HepG2 (cell line): ENCODE measurements at regions not wholly inside any gene's neighbourhood (a gene's known extent, or its start where the extent isn't known, plus 50 kb on each side); places are given as distances from the start of the nearest gene placed in this dataset.

Source experiments
- ATAC-seq: fragments of 200-7000 bp; cut with Tn5 transposase; 3 replicates; pipeline ENCODE4 v1.9.1; 2020; ENCODE audit warnings: mild to moderate bottlenecking, moderate library complexity
- BruUV-seq: library from RNA; stranded (reverse); fragments of 400-500 nt; replicated peaks from 2 replicates; lab custom pipeline; 2021; lab: Mats Ljungman, UMichigan
- CTCF ChIA-PET: fragments of 300-600 bp; formaldehyde crosslinking; extraction: SDS; loops from one replicate; lab custom pipeline; 2021; ENCODE audit warnings: low total read pairs, inconsistent platforms, low intra/inter-chr PET ratio; lab: Yijun Ruan, JAX
- POLR2A ChIA-PET: fragments of 350-600 bp; sonication (Branson Sonifier 250); formaldehyde crosslinking; loops from one replicate; lab custom pipeline; 2020; ENCODE audit warnings: antibody characterized with exemption, inconsistent platforms; lab: Yijun Ruan, JAX
- DNase-seq: peaks from one replicate; pipeline ENCODE4 v3.0.0-alpha.2; 2015; ENCODE audit warnings: low spot score
- FAIRE-seq: peaks from 3 replicates; lab custom pipeline; 2011; peaks lifted over from hg19 to GRCh38; lab: Jason Lieb, UNC
- H2AFZ ChIP-seq: one replicate; pipeline ENCODE4 v1.6.1; 2011; ENCODE audit warnings: low read length, inconsistent platforms
- H3K27ac ChIP-seq: fragments of 300-600 bp; 3 replicates; pipeline ENCODE4 v1.8.0; 2011; ENCODE audit warnings: mixed run types, mild to moderate bottlenecking, mixed read lengths, low read length, inconsistent platforms; ENCODE audit not compliant: insufficient read depth; ENCODE audit errors: extremely low read length
- H3K27me3 ChIP-seq, 2 experiments: fragments of 200-600 bp in 1 of 2; 2 replicates in 1 of 2; 3 replicates in 1 of 2; pipeline versions ENCODE4 v1.6.0 to v1.8.0; 2011; ENCODE audit warnings: low read length in 2 of 2, mild to moderate bottlenecking in 2 of 2, moderate library complexity in 2 of 2, inconsistent platforms in 1 of 2; ENCODE audit not compliant: insufficient read depth in 2 of 2, control insufficient read depth in 1 of 2
- H3K36me3 ChIP-seq, 2 experiments: fragments of 200-600 bp in 1 of 2; replicated peaks in 1 of 2; 2 replicates in 1 of 2; 3 replicates in 1 of 2; pipeline versions ENCODE4 v1.5.1 to v1.8.0; 2011; ENCODE audit warnings: low read length in 2 of 2, inconsistent platforms in 1 of 2; ENCODE audit not compliant: insufficient read depth in 2 of 2, control insufficient read depth in 1 of 2
- H3K4me1 ChIP-seq: 2 replicates; pipeline ENCODE4 v1.5.1; 2012; ENCODE audit warnings: low read length, inconsistent platforms; ENCODE audit not compliant: insufficient read depth
- H3K4me2 ChIP-seq: 2 replicates; pipeline ENCODE4 v1.6.0; 2011; ENCODE audit warnings: low read depth, low read length, inconsistent platforms
- H3K4me3 ChIP-seq, 3 experiments: fragments of 200-600 bp in 1 of 3; sonication (generic), shearing (Covaris generic) in 1 of 3; replicated peaks in 1 of 3; 2 replicates each; pipeline ENCODE4 v1.5.1; 2011 to 2016; ENCODE audit warnings: low read length in 3 of 3, inconsistent platforms in 2 of 3, low read depth in 2 of 3, mild to moderate bottlenecking in 2 of 3, control low read depth in 1 of 3, mixed read lengths in 1 of 3; ENCODE audit not compliant: insufficient read depth in 1 of 3
- H3K79me2 ChIP-seq: one replicate; pipeline ENCODE4 v1.6.1; 2011; ENCODE audit warnings: low read length, inconsistent platforms; ENCODE audit not compliant: insufficient read depth
- H3K9ac ChIP-seq: 2 replicates; pipeline ENCODE4 v1.6.0; 2011; ENCODE audit warnings: mild to moderate bottlenecking, low read depth, low read length, inconsistent platforms; ENCODE audit not compliant: insufficient read depth
- H3K9me3 ChIP-seq: 2 replicates; pipeline ENCODE4 v1.5.1; 2012; ENCODE audit warnings: mild to moderate bottlenecking, low read length
- H4K20me1 ChIP-seq: 2 replicates; pipeline ENCODE4 v1.6.0; 2011; ENCODE audit warnings: inconsistent platforms, mild to moderate bottlenecking, low read length, moderate library complexity; ENCODE audit not compliant: insufficient read depth
- BATF2 ChIP-seq: sonication (generic); formaldehyde crosslinking; IDR thresholded peaks from 2 replicates; pipeline ENCODE4 v1.8.0; 2022; ENCODE audit warnings: mild to moderate bottlenecking, missing genetic modification reagents, moderate library complexity
- ELF4 ChIP-seq: sonication (generic); formaldehyde crosslinking; IDR thresholded peaks from 2 replicates; pipeline ENCODE4 v1.5.0; 2020; ENCODE audit warnings: missing genetic modification reagents, mild to moderate bottlenecking, moderate library complexity, borderline replicate concordance
- FOXP4 ChIP-seq: sonication (generic); formaldehyde crosslinking; IDR thresholded peaks from 2 replicates; pipeline ENCODE4 v1.4.0; 2020; ENCODE audit warnings: missing genetic modification reagents
- MYC ChIP-seq: sonication (generic); formaldehyde crosslinking; IDR thresholded peaks from 2 replicates; pipeline ENCODE4 v1.9.0; 2021; ENCODE audit warnings: missing genetic modification reagents, borderline replicate concordance
- SAP130 ChIP-seq: IDR thresholded peaks from 2 replicates; pipeline ENCODE4 v1.6.1; 2016; ENCODE audit warnings: low read depth
- YY1 ChIP-seq: IDR thresholded peaks from 2 replicates; pipeline ENCODE4 v1.6.1; 2011; ENCODE audit warnings: low read length, low read depth, moderate library complexity, mild to moderate bottlenecking; ENCODE audit not compliant: insufficient read depth, insufficient replicate concordance
- ZNF10 ChIP-seq: sonication (generic); formaldehyde crosslinking; IDR thresholded peaks from 2 replicates; pipeline ENCODE4 v1.4.0; 2020; ENCODE audit warnings: mild to moderate bottlenecking, low read depth, missing genetic modification reagents, borderline replicate concordance
- WGBS: methylation state at CpG from one replicate; pipeline ENCODE4 v1.1.6; 2017; ENCODE audit warnings: low lambda C conversion rate; 5-methylcytosine and 5-hydroxymethylcytosine counted together
- in situ Hi-C: cut with HindIII; loops from 2 replicates; pipeline ENCODE4 v1.10.0; 2017; ENCODE audit warnings: low pct_unique_long_range_greater_than_20kb; ENCODE audit not compliant: extremely low pct_ligation_motif_present
- intact Hi-C: fragments of 100-400 bp; cut with micrococcal nuclease; formaldehyde crosslinking; loops from one replicate; pipeline ENCODE4 v1.10.0; 2022; ENCODE audit not compliant: unreplicated experiment

GRCh38 chr7:7122033-7122478, 60.3 kb upstream of the C1GALT1 start:
- Histone ChIP-seq H3K27me3 (no peaks in the 10 kb centered on the region), H3K9ac (no peak overlapping the region), H3K36me3 (no peaks in the 10 kb centered on the region), H3K27ac (no peak overlapping the region), H3K4me2 (no peak overlapping the region), H3K4me3 (no peak overlapping the region), H4K20me1 (no peaks in the 10 kb centered on the region), H3K79me2 (no peaks in the 10 kb centered on the region), H3K4me1 (peaks cover 59% of the 10 kb centered on the region), H3K9me3 (no peaks in the 10 kb centered on the region), H2AFZ (no peak overlapping the region)
- TF ChIP-seq FOXP4 (no peak), YY1 (no peak), ZNF10 (CRISPR knock-in tag) (no peak), ELF4 (CRISPR knock-in tag) (no peak), SAP130 (CRISPR knock-in tag) (no peak), BATF2 (CRISPR knock-in tag) (no peak), MYC (CRISPR knock-in tag) (no peak)
- POLR2A ChIA-PET, result no interaction called here
- ATAC-seq, result no peak
- CTCF ChIA-PET, result no interaction called here
- in situ Hi-C loops (no loop called here), intact Hi-C loops (no loop called here)
- no TSS peak for BruUV-seq
- WGBS, result 94% methylated on average over 4 of the region's 4 CpGs
- FAIRE-seq, result no peak
- DNase-seq, result no peak
